GM21619 (cell line): ENCODE measurements at regions not wholly inside any gene's neighbourhood (a gene's known extent, or its start where the extent isn't known, plus 50 kb on each side); places are given as distances from the start of the nearest gene placed in this dataset.
"Not testable (repeated sequence)": the region's sequence is repeated elsewhere in the genome, so short reads cannot be mapped to it uniquely, and the experiment has no call there.

Source experiments
- ATAC-seq: cut with Tn5 transposase; IDR thresholded peaks from one replicate; pipeline ENCODE4 v1.9.1; 2021; ENCODE audit not compliant: unreplicated experiment

DNA sequence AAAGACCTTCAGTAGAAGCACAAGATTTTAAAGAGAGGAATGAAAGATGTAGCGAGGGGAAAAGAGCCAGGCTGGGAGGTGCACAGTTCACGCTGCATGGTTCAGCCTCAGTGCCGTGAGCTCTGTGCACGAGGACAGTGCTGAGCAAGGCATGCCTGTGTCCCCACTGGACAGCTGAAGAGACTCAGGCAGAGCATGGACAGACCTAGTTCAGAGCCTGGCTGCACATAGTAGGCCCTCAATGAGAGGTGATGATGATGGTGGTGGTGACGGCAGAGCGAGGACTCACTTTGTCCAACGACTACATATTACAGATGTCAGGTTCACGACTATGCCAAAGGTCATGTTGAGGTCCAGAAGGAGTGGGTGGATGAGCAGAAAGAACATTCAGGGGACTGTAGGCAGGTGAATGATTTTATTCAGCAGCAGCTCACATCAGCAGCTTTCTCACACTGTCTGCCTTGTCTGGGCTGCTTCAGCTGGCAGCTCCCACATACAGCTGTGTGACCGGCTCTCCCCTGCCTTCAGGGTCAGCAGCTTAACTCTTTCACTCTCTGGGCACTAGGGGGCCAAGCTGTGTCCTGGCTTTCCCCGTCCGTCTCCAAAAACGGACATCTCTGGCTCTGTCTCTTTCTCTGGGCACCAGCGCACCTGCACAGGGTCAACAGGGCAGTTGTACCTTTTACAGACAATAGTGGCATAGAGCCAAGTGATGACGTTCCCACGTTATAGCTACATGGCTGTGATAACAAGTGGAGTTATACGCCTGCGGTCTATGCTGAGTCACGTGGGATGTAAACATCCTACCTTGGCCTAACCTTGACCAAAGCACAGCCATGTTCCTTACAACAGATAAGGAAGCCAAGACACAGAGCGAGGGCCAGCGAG is 83.4 kb upstream of the KCNK12 start:
- no peak for ATAC-seq

DNA sequence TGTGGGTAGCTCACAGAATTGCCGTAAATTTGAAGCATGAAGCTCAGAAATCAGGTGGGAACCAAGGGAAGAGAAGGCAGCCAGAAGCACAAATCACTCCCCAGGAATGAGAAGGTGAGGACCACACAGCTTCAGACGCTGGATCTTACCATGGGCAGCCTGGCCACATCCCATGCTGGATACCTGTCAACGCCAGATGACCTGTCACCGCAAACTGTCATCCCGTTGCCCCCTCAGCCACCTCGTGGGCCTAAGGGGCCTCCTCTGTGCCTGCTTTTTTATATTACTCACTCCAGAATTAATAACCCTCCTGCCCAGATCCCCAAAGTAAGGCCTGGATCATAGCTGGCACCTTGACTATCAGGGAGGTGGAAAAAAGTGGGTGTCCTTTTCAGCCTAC is 82.3 kb upstream of the KCNK12 start:
- ATAC-seq, result no peak

DNA sequence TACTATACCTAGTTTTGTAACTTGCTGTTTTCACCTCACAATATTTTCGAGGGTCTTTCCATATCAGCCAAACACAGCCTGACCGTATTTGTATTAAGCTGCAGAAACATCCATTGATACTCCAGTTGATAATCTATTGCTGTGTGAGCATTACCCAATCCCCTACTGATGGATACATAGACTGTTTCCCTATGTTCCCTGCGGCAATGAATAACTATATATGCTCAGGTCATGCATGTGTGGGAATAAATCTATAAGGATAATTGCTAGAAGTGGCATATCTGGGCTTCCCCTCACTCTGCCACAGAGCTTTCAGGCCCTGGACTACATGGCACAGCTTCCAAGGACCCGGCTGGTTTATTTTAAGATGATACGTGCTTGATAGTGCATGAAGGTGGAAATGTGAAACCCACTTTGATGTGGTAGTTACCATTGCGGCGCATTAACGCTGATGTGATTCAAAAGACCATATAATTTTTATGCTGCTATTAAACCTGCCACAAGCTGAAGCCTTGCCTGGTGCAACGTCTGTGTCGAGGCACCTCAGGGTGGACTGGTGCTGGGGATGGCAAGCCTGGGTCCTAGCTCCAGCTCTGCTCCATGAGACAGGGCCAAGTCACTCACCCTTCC is 81.4 kb upstream of the KCNK12 start:
- no peak for ATAC-seq

DNA sequence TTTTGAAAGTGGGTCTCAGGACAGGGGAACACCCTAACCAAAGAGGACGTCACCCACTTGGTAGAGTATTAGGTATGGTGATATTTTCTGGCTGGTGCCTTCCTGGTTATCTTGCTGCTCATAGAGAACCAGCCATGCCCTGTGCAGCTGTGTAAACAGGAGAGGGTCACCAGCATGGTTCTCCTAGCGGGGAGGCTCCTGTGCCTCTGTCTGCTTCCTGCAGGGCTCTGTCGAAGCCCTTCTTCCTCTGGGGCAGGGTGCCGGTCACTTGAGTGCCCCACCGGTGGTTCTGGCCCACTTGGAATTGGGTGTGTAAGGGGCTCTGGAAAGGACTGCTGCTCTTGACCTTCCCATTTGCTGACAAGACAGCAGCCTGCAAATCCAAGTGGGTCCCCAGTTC is 80.5 kb upstream of the KCNK12 start:
- ATAC-seq, result no peak

DNA sequence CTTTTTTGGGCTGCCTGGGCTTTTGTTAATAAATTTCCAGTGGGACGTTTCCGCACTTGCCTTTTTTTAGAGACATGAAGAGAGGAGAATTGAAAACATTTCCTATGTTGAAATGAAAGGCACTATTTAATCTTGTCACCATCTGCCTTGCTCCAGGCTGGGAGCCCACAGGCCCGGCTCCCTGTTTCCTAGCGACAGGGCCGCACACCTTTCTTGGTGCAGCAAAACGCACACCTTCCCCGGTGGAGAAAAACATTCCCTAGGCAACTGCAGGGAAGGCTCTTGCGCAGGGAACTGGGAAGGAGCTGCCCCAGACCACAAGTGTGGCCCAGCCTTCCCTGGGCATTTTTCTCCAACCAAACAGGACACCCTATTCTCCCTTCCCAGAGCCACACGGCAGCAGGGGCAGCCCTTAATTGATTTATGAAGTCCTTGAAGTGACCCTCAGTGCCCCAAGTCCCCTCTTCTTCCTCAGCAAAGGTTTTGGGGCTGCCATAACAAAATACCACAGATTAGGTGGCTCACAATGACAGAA is 79.3 kb upstream of the KCNK12 start:
- no peak for ATAC-seq

DNA sequence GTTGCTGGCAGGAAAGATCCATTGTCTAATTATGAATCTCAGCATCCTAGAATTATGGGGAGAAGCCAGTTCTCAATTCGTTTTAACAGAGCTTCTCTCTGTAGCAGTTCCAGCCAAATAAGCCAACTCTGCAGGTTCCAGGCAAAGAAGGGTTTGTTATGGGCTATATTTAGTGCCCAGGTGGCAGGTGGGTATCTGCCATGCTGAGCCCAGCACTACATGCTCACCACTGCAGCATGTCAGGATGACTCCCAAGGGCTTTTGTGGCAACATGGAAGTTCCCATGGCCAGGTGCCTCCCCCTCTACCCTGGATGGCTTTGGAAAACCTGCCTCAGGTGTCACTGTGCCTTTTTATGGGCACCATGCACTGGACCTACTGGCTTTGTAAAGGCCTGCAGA is 74.5 kb upstream of the KCNK12 start:
- ATAC-seq, result no peak

DNA sequence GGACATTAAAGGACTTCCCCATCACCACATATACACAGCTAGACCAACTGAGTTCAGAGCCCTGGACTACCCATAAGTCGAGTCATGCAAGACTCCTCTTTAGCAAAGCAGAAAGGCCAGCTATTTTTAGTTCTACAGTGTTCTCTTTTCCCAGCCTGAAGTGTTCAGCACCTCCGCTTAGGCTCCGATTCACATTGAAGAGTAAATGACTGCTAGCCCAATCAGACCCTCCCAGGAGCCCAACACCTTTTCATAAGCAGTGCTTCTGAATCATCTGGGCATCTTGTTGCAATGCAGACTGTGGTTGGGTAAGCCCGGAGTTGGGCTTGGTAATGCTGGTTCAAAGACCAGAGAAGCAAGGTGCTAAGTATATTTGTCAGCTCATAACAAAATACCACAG is 73.6 kb upstream of the KCNK12 start:
- ATAC-seq, result no peak

DNA sequence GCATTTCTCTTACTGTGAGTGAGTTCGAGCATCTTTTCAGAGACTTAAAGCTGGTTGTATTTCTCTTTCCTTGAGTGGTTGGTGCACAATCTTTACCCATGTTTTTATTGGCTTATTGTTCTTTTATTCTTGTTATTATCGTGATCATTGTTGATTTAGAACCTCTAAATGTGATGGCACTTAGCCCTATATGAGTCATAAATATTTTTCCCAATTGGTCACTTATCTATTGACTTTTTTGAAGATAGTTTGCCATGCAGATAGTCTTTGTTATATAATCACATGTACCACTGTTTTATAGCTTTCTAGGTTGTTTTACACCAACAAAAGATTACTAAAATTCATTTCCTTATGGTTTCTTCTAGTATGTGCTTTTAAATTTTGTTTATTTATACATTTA is 70.6 kb upstream of the KCNK12 start:
- ATAC-seq, result no peak

DNA sequence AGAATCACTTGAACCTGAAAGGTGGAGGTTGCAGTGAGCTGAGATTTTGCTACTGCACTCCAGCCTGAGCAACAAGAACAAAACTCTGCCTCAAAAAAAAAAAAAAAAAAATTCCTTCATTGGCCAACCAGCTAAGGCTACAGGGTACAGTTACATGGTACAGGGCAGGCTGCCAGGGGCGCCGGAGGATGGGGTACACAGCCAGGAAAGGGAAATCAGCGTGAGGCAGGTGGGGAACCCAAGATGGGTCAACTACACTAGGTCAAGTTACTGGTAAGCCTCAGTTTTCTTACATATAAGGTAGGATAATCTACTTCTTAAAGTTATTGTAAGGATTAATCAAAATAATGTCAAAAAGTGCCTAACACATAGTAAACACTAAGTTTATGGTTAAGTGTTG is 69.6 kb upstream of the KCNK12 start:
- ATAC-seq, result no peak

DNA sequence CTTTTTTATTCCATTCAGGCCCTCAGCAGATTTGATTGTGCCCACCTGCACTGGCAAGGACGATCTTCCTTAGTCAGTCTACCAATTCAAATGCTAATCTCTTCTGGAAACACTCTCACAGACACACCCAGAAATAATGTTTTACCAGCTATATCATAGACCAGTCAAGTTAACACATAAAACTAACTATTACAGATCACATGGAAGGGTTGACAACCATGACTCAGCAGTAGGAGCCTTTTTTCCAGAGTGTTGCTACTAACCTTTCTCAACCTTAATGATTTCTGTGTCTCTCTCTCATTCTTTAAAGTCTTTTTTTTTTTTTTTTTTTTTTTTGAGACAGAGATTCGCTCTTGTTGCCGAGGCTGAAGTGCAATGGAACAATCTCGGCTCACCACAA is 68.7 kb upstream of the KCNK12 start:
- no peak for ATAC-seq

DNA sequence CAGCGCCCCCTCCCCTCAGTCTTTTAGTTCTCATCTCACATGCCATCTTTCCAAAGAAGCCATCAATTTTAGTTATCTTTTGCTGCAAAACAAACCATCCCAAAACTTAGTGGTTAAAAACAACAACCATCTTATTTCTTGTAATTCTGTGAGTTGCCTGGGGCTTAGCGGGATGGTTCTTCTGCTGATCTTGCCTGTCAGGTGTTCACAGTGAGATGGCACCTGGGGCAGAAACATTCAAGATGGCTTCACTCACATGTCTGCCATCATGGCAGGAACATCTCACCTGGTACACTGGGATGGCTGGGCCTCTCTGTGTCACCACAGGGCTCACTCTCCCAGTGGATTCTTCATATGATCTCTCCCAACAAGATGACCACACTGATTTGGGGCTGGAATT is 67.6 kb upstream of the KCNK12 start:
- no peak for ATAC-seq

DNA sequence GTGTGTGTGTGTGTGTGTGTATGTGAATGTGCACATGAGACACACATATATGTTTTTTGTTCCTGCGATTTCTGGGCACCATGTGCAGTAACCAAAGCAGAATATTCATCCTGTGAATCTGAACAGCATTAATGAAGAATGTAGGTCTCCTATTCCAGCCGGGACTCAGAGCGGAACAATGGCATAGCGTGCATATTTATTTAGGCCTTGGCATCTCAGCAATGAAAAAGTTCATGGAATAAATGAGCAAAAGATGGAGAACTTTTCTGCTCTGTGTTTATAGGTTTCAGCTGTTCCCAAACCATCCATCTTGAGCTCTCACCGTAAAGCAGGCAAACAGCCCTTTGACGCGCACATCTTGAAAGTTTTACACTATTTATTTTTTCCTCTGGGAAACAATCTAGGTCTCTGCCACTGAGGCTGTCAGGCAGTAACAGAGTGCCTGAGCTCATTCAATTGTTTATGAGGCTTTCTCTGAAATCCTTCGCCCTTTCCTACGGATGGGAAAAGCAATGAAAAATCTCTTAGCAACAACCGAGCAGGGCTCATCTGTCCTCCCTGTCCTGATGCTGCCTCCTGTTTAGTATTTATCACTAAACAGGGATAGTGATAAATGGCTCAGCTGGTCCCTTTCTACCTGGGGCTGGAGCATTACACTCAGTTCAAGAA is 65.9 kb upstream of the KCNK12 start:
- no peak for ATAC-seq

DNA sequence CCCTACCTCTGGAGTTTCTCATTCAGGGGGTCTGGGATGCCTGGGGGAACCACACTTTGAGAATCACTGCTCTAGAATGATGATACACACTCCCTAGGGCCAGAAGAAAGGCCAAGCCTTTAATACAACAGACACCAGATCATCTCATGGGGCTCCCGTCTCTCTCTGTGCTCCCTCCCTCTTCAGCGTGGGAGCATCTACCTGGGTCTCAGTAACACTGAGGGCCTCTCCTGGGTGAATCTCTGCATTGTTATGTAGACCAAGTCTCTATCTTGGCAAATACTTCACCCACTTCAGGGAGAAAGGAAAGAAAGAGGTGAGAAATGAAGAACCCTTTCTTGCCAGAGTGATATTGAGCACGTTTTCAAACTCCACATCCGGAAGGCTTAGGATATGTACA is 65.4 kb upstream of the KCNK12 start:
- no peak for ATAC-seq

DNA sequence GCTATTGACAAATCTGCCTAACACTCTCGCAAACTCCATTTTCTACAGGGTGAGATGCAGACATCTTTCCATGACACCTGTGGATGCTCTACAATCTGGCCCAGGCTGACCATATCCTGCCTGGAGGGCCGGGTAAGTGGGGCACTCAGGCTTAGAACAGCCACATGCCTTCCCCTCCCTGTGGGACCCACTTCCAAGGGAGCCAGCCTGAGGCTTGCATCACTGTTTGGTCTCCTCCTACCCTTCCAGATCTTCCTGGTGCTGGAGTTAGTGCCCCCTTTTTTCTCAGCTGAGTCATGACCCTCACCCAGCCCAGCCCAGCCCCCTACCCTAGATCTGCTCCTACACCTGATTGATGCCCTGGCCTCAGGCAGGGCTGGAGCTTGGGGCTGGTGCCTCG is 62.0 kb upstream of the KCNK12 start:
- no peak for ATAC-seq

DNA sequence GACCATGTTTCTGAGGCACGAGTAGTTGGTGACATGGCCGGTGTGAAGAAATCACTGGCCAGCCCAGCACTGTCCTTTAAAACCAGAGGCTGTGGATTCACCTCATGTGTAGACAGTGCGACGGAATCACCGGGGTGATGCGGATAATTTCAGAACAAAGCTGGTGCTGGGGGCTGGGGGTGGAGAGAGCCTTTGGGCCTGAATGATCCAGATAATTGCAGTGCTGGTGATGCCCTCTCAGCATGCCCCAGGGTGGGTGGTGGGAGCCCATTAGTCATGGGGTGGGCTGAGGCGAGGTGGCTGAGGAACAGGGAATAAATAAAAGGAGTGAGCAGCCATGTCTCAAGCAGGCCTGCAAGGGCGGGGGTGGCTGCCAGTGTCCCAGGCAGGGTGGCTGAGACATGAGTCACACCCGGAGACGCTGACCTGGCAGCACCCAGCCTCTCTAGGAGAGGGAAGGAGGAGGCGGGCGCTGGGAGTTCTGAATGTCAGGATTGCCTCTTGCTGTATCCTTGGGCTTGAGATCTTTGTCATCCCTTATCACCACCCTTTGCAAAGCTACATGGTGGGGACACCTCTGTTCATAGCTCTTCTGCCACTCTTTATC is 61.1 kb upstream of the KCNK12 start:
- ATAC-seq, result no peak

DNA sequence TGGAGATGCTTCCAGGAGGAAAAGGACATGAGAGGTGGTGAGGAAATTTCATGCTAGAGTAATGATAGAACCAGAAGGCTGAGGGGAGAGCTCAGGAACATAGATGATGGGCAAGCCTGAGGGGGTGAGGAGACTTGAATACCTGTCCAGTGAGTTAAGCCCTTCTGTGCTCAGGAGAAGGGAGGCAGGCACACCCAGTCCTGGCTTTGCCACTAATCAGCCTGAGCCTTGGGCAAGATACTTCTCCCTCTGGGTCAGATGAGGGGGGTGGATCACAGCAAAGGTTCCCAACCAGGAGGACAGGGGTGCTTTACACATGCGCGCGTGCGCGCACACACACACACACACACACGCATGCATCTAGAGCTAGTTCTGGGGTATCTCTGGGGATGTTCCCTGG is 60.5 kb upstream of the KCNK12 start:
- no peak for ATAC-seq

DNA sequence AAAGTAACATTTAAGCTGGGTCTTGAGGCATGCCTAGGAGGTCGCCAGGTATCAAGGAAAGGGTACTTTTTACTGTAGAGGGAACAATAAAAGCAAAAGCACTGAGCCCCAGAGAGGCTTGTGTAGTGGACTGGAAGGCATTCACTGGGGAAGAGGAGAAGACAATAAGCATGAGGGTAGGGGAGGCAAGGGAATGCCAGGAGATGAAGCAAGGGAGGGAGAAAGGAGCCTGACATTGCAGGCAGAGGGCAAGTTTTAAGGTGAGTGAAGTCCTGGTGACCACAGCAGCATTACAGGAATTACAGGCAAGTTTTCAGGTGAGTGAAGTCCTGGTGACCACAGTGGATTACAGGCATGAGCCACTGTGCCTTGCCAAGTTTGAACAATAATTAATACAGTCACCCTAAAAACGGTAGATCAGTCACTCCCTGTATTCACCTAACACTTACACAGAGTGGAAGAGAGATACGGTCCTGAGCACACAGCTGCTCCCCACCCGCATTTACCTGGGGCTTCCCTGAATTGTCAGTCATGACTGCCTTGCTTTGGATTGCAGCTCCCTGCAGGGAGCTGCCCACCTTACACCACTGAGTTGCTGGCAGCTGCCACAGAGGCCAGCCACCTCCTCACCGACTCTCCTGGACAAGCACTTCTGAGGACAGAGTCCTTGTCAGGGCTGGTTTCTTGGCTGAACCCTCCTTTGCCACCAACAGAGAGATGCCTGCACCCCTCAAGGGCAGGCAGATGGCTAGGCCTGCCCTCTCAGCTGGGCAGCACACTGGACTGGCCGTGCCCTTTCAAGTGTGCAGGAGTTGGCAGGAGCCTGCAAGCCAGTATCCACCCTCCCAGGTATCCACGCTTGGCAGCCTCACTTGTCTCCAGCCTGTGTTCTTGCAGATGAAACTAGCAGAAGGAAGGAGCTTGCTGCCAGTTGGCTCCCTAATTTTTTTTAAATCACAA is 59.0 kb upstream of the KCNK12 start:
- no peak for ATAC-seq

DNA sequence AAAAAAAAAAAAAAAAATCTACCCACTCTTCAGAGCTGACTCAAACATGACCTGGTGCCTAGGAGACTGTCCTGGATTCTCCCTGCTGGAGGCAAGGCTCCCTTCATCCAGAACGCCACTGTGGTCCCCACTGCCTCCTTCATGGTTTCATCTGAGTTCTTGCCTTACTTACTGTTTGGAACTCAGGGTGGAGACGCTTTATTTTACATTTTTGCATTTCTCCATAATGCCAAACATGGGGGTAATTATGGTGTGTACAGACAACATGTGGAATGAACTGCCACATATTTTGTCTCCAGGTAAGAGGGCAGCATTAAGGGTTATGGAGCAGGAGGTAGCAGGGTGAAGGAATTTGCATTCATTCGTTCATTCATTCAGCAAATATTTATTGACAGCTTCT is 58.1 kb upstream of the KCNK12 start:
- ATAC-seq, result no peak

DNA sequence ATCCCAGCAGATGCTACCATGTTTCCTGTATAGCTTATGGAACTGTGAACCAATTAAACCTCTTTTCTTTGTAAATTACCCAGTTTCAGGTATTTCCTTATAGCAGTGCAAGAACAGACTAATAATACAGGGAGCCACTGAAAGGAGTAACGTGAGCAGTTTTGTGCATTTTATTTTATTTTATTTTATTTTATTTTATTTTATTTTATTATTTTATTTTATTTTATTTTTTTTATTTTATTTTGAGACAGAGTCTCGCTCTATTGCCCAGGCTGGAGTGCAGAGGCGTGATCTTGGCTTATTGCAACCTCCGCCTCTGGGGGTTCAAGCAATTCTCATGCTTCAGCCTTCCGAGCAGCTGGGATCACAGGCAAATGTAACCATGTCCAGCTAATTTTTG is 55.9 kb upstream of the KCNK12 start:
- no peak for ATAC-seq

DNA sequence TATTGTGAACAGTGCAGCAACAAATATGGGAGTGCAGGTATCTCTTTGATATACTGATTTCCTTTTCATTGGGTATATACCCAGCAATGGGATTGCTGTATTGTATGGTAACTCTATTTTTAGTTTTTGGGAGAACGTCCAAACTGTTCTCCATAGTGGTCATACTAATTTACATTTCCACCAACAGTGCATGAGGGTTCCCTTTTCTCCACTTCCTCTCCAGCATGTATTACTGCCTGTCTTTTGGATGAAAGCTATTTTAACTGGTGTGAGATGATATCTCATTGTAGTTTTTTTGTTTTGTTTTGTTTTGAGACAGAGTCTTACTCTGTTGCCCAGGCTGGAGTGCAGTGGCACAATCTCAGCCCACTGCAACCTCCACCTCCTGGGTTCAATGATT is 52.4 kb upstream of the KCNK12 start:
- ATAC-seq, result not testable (repeated sequence)
